HFFc6 (cell line): ENCODE measurements at regions not wholly inside any gene's neighbourhood (a gene's known extent, or its start where the extent isn't known, plus 50 kb on each side); places are given as distances from the start of the nearest gene placed in this dataset.

Source experiments
- DNase-seq: peaks from one replicate; pipeline ENCODE4 v3.0.0-alpha.2; 2018
- H3K27ac Mint-ChIP-seq: 2 replicates; pipeline ENCODE4 v1.8.0; 2020; ENCODE audit warnings: mild to moderate bottlenecking, mixed read lengths
- H3K27me3 Mint-ChIP-seq: 2 replicates; pipeline ENCODE4 v1.8.0; 2021; ENCODE audit warnings: mild to moderate bottlenecking, moderate library complexity, mixed read lengths; ENCODE audit not compliant: insufficient read depth
- H3K36me3 Mint-ChIP-seq: 2 replicates; pipeline ENCODE4 v1.8.0; 2021; ENCODE audit warnings: low read depth, mixed read lengths
- H3K4me1 Mint-ChIP-seq: 2 replicates; pipeline ENCODE4 v1.8.0; 2020; ENCODE audit warnings: low read depth, mixed read lengths
- H3K4me3 Mint-ChIP-seq: 2 replicates; pipeline ENCODE4 v1.8.0; 2020; ENCODE audit warnings: mild to moderate bottlenecking, moderate library complexity, mixed read lengths
- H3K9me3 Mint-ChIP-seq: 2 replicates; pipeline ENCODE4 v1.8.0; 2020; ENCODE audit warnings: mild to moderate bottlenecking, mixed read lengths
- TF ChIP-seq, protein P1 (sequence below): fragments of 200-600 bp; sonication (generic); IDR thresholded peaks from 2 replicates; pipeline ENCODE4 v1.5.0; 2021; ENCODE audit warnings: antibody characterized with exemption, mild to moderate bottlenecking

DNA sequence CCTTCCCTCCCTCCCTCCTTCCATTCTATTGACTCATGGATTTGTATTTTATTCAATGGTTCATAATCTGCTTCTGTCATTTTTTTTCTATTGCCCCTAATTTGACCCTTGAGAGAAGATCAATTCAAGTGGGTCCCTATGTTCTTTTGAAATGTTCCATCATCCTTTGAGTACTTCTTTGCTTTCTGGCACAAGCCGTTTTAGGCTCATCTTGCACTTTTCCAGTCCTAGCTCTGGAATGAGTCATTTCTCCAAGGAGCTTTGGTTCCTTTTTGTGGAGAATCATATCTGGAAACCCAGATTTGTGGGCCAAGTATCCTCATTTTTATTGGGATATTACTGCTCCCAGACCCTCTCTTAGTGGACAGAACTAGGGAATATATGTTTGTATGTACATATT lies 126.8 kb upstream of the PTPN3 start:
- TF ChIP-seq, protein P1, sequence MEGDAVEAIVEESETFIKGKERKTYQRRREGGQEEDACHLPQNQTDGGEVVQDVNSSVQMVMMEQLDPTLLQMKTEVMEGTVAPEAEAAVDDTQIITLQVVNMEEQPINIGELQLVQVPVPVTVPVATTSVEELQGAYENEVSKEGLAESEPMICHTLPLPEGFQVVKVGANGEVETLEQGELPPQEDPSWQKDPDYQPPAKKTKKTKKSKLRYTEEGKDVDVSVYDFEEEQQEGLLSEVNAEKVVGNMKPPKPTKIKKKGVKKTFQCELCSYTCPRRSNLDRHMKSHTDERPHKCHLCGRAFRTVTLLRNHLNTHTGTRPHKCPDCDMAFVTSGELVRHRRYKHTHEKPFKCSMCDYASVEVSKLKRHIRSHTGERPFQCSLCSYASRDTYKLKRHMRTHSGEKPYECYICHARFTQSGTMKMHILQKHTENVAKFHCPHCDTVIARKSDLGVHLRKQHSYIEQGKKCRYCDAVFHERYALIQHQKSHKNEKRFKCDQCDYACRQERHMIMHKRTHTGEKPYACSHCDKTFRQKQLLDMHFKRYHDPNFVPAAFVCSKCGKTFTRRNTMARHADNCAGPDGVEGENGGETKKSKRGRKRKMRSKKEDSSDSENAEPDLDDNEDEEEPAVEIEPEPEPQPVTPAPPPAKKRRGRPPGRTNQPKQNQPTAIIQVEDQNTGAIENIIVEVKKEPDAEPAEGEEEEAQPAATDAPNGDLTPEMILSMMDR = no peak
- Mint-ChIP-seq H3K4me3 (no peak overlapping the region), H3K9me3 (no peaks in the 10 kb centered on the region), H3K4me1 (no peaks in the 10 kb centered on the region), H3K27ac (no peak overlapping the region), H3K36me3 (no peaks in the 10 kb centered on the region), H3K27me3 (peaks cover 4% of the 10 kb centered on the region)
- no peak for DNase-seq

DNA sequence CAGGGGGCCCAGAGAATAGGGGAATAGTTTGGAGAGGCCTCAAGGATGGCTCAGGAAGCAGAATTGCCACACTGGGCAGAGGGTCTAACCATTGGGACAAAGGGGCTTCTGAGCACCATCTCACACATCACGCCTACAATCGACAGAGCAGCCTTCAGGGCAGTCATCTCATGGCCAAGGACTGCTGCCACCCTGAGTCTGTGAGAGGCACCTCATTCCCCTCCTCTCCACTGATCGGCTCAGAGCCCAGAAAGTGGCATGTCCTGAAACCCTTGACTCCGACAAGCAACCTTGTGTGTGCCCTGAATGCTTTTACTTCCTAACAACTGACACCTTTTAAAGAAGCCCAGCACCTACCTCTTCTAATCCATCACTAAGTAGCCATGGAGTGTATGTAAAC lies 128.9 kb upstream of the PTPN3 start:
- DNase-seq = no peak
- no peaks in the 10 kb centered on the region for H3K4me1 Mint-ChIP-seq
- no peaks in the 10 kb centered on the region for H3K9me3 Mint-ChIP-seq
- H3K4me3 Mint-ChIP-seq = no peak overlapping the region
- peaks cover 2% of the 10 kb centered on the region; the same call in 1 of the 2 replicates for H3K27me3 Mint-ChIP-seq
- TF ChIP-seq, protein P1 = no peak
- no peak overlapping the region for H3K27ac Mint-ChIP-seq
- H3K36me3 Mint-ChIP-seq = no peaks in the 10 kb centered on the region

DNA sequence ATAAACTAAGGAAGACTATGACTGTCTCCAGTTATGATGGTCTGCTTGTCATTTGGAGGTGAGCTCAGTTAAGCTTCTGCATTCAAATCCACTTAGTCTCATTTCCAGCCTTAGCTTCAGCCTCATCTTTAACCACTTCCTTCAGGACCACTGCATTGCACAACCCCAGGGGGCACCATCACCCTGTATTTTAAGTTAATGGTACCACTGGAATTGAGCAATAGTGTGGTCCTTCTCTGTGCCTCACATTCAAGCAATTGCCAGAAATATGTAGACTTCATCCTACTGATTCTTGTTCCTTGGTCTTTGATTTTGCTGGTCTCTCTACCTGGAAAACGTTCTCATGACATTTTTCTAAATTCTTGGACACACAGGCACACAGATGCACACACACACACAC lies 131.5 kb upstream of the PTPN3 start:
- Mint-ChIP-seq H3K36me3 (no peaks in the 10 kb centered on the region), H3K27ac (no peak overlapping the region), H3K9me3 (no peaks in the 10 kb centered on the region), H3K4me3 (no peak overlapping the region), H3K27me3 (peaks cover 9% of the 10 kb centered on the region), H3K4me1 (no peaks in the 10 kb centered on the region)
- no peak for DNase-seq
- TF ChIP-seq, protein P1 = no peak

DNA sequence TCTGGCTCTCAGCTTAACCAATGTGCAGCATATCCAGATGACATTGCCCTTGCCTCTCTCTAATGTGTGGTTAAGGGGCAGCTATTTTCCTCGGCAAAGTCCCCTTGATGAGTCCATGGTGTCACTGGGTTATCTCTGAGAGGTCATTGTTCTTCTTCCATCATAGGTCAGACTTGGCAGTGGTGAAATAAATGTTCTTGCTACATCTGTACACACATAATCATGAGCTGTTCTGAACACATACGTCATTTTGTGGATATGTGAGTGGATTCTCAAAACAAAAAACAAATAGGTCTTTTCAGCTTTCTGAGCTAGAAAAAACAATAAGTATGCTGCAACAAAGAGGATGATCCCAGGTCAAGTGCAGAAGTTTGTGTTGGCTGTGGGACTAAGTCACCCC lies 134.7 kb upstream of the PTPN3 start:
- H3K9me3 Mint-ChIP-seq = no peaks in the 10 kb centered on the region
- DNase-seq = no peak
- TF ChIP-seq, protein P1 = no peak
- no peak overlapping the region for H3K4me3 Mint-ChIP-seq
- no peaks in the 10 kb centered on the region for H3K36me3 Mint-ChIP-seq
- peaks cover 11% of the 10 kb centered on the region for H3K27me3 Mint-ChIP-seq
- H3K4me1 Mint-ChIP-seq = no peaks in the 10 kb centered on the region
- H3K27ac Mint-ChIP-seq = no peak overlapping the region

DNA sequence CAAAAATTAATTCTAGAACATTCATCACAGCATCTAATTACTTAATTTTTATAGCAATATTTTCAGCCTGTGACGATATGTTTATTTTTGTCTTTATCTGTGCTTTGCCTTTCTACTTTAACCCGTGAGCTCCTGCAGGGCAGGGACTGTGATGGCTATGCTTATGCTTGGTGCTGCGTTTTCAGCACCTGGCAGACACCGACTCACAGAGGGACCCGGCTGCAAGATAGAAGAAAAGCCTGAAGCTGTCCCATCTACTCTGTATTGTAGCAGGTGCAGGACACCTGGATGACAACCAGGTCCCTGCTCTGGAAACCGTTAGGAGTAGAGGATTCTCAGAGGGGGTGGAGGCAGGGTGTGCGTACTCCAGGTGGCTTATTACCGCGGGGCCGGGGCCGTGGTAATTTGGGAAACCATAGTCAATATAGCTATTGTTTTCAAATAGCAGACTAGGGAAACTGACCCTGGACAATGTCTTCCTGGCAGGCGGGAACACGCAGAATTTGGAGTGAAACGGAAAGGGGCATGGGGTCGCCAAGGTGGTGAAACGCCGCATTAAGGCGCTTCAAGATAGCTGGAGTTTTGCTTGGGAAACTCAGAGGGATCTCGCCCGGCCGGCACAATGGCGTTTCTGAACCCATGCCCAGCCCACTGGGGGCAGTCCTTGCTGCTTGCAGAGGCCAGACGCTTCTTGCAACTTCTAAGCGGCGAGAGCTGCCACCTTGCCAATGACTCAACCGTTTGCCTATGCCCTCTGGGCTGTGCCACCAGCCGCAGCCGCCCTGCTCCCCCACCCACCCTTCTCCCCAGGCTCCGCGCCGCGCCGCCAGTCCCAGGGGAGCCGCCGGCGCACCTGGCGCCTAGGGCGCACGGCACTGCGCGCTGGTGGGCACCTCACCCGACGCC lies 140.1 kb upstream of the PALM2AKAP2 start:
- H3K36me3 Mint-ChIP-seq = no peaks in the 10 kb centered on the region
- H3K27me3 Mint-ChIP-seq = peaks cover 40% of the 10 kb centered on the region
- TF ChIP-seq, protein P1 = no peak
- peak overlapping the region; percentile 20; the same call in 1 of the 2 replicates for H3K4me3 Mint-ChIP-seq
- no peak for DNase-seq
- H3K27ac Mint-ChIP-seq = no peak overlapping the region
- no peaks in the 10 kb centered on the region for H3K4me1 Mint-ChIP-seq
- no peaks in the 10 kb centered on the region for H3K9me3 Mint-ChIP-seq
